ENCODE measurements at regions not wholly inside any gene's neighbourhood (a gene's known extent, or its start where the extent isn't known, plus 50 kb on each side); places are given as distances from the start of the nearest gene placed in this dataset.

DNA sequence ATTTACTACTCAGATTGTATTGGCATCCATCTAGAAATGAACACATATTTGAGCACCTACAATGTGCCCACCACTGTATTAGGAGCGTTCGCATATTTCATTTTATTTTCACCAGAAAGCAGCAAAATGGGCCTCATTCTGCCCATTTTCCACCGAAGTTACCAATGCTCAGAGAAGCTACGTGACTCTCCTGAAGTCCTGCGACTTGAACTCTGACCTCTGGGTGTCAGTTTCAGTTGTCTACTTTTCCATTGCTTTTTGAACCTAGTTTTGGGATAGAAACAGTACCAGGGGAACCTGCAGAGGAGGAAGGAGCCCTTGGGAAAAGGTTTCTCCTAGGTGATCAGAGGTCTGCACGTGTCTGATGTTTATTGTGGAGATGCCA lies 139.1 kb upstream of the SDK2 start:
- H3K9ac ChIP-seq (ENCODE audit: low read length) = no peak overlapping the region
- POLR2A ChIA-PET = no interaction called here
- H3K27ac ChIP-seq (ENCODE audit: low read depth, low read length) = no peak overlapping the region
- no peaks in the 10 kb centered on the region for H3K36me3 ChIP-seq (ENCODE audit: control insufficient read depth in 1 of 2, insufficient read depth in 2 of 2, low read length in 2 of 2)
- CTCF ChIA-PET = interaction anchor here (1.2 to 1.7 kb wide), 6 partner anchors 9 to 355 kb away, joined by 3 to 6 read pairs (median 4); no protein-coding TSS in a partner anchor
- H4K20me1 ChIP-seq (ENCODE audit: insufficient read depth) = no peaks in the 10 kb centered on the region
- RAD21 ChIA-PET (ENCODE audit: low non-redundant PET in 1 of 2, low total read pairs in 2 of 2, uncharacterized antibody in 2 of 2, unreplicated experiment in 2 of 2) = no interaction called here
- DNase-seq (ENCODE audit: low read depth, low spot score) = no peak
- no peaks in the 10 kb centered on the region for H3K79me2 ChIP-seq (ENCODE audit: insufficient read depth, low read length)
- TF ChIP-seq RAD21 (IDR thresholded peaks at IDR 0.05; ENCODE audit: low read depth) (no peak), CBX3 (IDR thresholded peaks at IDR 0.05; ENCODE audit: low read depth) (no peak), POLR2A (IDR thresholded peaks at IDR 0.05; ENCODE audit: borderline replicate concordance, extremely low read depth, insufficient read depth, insufficient read length) (no peak), TCF7L2 (IDR thresholded peaks at IDR 0.05; ENCODE audit: borderline replicate concordance, extremely low read depth, insufficient read depth, insufficient read length) (no peak), EZH2phosphoT487 (IDR thresholded peaks at IDR 0.05; ENCODE audit: borderline replicate concordance) (no peak), JUND (IDR thresholded peaks at IDR 0.05) (no peak), EZH2 (IDR thresholded peaks at IDR 0.05) (no peak), ZFX (IDR thresholded peaks at IDR 0.05) (no peak), SIN3A (IDR thresholded peaks at IDR 0.05; ENCODE audit: low read depth) (no peak), ELF1 (IDR thresholded peaks at IDR 0.05; ENCODE audit: borderline replicate concordance, low read depth) (no peak), MAX (IDR thresholded peaks at IDR 0.05) (no peak), EGR1 (IDR thresholded peaks at IDR 0.05; ENCODE audit: low read depth) (no peak), CEBPB (IDR thresholded peaks at IDR 0.05; ENCODE audit: low read depth) (no peak), FOSL1 (IDR thresholded peaks at IDR 0.05; ENCODE audit: low read depth) (no peak)
- TF ChIP-seq, protein P1, sequence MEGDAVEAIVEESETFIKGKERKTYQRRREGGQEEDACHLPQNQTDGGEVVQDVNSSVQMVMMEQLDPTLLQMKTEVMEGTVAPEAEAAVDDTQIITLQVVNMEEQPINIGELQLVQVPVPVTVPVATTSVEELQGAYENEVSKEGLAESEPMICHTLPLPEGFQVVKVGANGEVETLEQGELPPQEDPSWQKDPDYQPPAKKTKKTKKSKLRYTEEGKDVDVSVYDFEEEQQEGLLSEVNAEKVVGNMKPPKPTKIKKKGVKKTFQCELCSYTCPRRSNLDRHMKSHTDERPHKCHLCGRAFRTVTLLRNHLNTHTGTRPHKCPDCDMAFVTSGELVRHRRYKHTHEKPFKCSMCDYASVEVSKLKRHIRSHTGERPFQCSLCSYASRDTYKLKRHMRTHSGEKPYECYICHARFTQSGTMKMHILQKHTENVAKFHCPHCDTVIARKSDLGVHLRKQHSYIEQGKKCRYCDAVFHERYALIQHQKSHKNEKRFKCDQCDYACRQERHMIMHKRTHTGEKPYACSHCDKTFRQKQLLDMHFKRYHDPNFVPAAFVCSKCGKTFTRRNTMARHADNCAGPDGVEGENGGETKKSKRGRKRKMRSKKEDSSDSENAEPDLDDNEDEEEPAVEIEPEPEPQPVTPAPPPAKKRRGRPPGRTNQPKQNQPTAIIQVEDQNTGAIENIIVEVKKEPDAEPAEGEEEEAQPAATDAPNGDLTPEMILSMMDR (IDR thresholded peaks at IDR 0.05 in 2 of 3, conservative IDR thresholded peaks at IDR 0.05 in 1 of 3; ENCODE audit: borderline replicate concordance in 1 of 3, insufficient read depth in 1 of 3, low read depth in 2 of 3, low read length in 2 of 3) = no peak
- no peak overlapping the region for H3K4me3 ChIP-seq (replicated peaks in 1 of 2; ENCODE audit: low read depth in 1 of 2, low read length in 2 of 2)
- peaks cover 0 to 8% of the 10 kb centered on the region in 2 experiments; a peak in 2 of 4 replicates for H3K4me1 ChIP-seq (ENCODE audit: control insufficient read depth in 1 of 2, insufficient read depth in 2 of 2, low read length in 2 of 2)
- peaks cover 66% of the 10 kb centered on the region; the same call in 1 of the 2 replicates for H3K27me3 ChIP-seq (ENCODE audit: insufficient read depth, low read length)
- intact Hi-C loops (cut with micrococcal nuclease) = loop anchor here (1.0 to 10.0 kb wide), 4 partner anchors 126 to 529 kb away; no protein-coding TSS in a partner anchor
- H2AFZ ChIP-seq (ENCODE audit: low read depth, low read length, poor library complexity, severe bottlenecking) = no peak overlapping the region
- BruUV-seq (replicated peaks) = no TSS peak
- no peaks in the 10 kb centered on the region for H3K9me2 ChIP-seq (ENCODE audit: insufficient read depth)
- no peaks in the 10 kb centered on the region for H3K9me3 ChIP-seq (ENCODE audit: control insufficient read depth in 1 of 2, insufficient read depth in 1 of 2, low read depth in 1 of 2, low read length in 2 of 2)
- H3K4me2 ChIP-seq (ENCODE audit: low read length) = no peak overlapping the region
- no peak for ATAC-seq

Measured in HCT116 (cell line).